Keratinocyte (primary cell): ENCODE measurements at regions not wholly inside any gene's neighbourhood (a gene's known extent, or its start where the extent isn't known, plus 50 kb on each side); places are given as distances from the start of the nearest gene placed in this dataset.

Source experiments
- EZH2 ChIP-seq: IDR thresholded peaks from one replicate; pipeline ENCODE4 v1.6.1; 2012; ENCODE audit warnings: inconsistent platforms, mild to moderate bottlenecking, low read length, moderate library complexity
- TF ChIP-seq, protein P1 (sequence below), 3 experiments: IDR thresholded peaks in 1 of 3; conservative IDR thresholded peaks in 1 of 3; optimal IDR thresholded peaks in 1 of 3; 2 replicates in 2 of 3; 3 replicates in 1 of 3; pipeline versions ENCODE3 to v1.5.1; 2011; ENCODE audit warnings: low read length in 3 of 3, mild to moderate bottlenecking in 3 of 3, moderate library complexity in 2 of 3, control low read depth in 1 of 3, inconsistent platforms in 1 of 3; ENCODE audit not compliant: insufficient read depth in 2 of 3; ENCODE audit errors: extremely low read depth in 1 of 3

DNA sequence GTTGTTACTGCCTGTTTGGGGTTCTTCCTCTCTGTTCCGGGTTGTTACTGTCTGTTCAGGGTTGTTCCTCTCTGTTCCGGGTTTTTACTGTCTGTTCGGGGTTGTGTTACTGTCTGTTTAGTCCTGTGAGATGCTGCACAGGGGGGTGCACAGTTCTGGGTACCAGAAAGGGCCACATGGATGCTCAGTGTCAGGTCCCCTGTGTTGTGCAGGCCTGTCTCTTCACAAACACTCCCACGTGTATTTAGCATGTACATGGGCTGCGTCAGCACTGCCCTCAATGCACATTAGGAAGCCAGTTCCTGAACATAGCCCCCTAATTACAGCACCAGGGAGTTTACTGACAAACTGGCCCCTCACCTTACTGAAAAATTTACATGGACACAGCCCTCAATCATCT is 118.5 kb downstream of the DLL1 start:
- TF ChIP-seq, protein P1, sequence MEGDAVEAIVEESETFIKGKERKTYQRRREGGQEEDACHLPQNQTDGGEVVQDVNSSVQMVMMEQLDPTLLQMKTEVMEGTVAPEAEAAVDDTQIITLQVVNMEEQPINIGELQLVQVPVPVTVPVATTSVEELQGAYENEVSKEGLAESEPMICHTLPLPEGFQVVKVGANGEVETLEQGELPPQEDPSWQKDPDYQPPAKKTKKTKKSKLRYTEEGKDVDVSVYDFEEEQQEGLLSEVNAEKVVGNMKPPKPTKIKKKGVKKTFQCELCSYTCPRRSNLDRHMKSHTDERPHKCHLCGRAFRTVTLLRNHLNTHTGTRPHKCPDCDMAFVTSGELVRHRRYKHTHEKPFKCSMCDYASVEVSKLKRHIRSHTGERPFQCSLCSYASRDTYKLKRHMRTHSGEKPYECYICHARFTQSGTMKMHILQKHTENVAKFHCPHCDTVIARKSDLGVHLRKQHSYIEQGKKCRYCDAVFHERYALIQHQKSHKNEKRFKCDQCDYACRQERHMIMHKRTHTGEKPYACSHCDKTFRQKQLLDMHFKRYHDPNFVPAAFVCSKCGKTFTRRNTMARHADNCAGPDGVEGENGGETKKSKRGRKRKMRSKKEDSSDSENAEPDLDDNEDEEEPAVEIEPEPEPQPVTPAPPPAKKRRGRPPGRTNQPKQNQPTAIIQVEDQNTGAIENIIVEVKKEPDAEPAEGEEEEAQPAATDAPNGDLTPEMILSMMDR (optimal IDR thresholded peaks at IDR 0.05 in 1 of 3, IDR thresholded peaks at IDR 0.05 in 1 of 3, conservative IDR thresholded peaks at IDR 0.05 in 1 of 3; ENCODE audit: extremely low read depth in 1 of 3, insufficient read depth in 2 of 3, low read length in 3 of 3), result no peak
- no peak for TF ChIP-seq EZH2
